H1 (cell line): ENCODE measurements at regions not wholly inside any gene's neighbourhood (a gene's known extent, or its start where the extent isn't known, plus 50 kb on each side); places are given as distances from the start of the nearest gene placed in this dataset.
A peak's percentile ranks its signal among the peaks of the same experiment; 100 is the strongest.

ENCODE experiments used
- CTCF ChIA-PET: fragments of 300-600 bp; sonication (Branson Sonifier 250); formaldehyde crosslinking; loops from one replicate; lab custom pipeline; 2021; ENCODE audit not compliant: partially characterized antibody; lab: Charles Lee
- POLR2A ChIA-PET: fragments of 300-600 bp; sonication (Branson Sonifier 250); formaldehyde crosslinking; loops from one replicate; lab custom pipeline; 2021; ENCODE audit warnings: inconsistent platforms; ENCODE audit not compliant: partially characterized antibody; lab: Charles Lee
- DNase-seq, 2 experiments: peaks; one replicate each; pipeline versions ENCODE4 v3.0.0 to v3.0.0-alpha.2; 2010 to 2022; ENCODE audit warnings: low spot score in 2 of 2, low read depth in 1 of 2, mixed read lengths in 1 of 2
- FAIRE-seq: peaks from 2 replicates; lab custom pipeline; 2011; peaks lifted over from hg19 to GRCh38; lab: Jason Lieb, UNC
- H2AFZ ChIP-seq: 2 replicates; pipeline ENCODE4 v1.8.1; 2012; ENCODE audit warnings: low read length, inconsistent platforms
- H2AK5ac ChIP-seq: 2 replicates; pipeline ENCODE4 v1.6.1; 2013; ENCODE audit warnings: low read depth, low read length
- H2BK120ac ChIP-seq: replicated peaks from 2 replicates; pipeline ENCODE3; 2013; ENCODE audit warnings: low read depth, low read length, inconsistent platforms
- H2BK12ac ChIP-seq: 2 replicates; pipeline ENCODE4 v1.6.1; 2013; ENCODE audit warnings: low read depth, low read length
- H2BK15ac ChIP-seq: 2 replicates; pipeline ENCODE4 v1.6.1; 2013; ENCODE audit warnings: low read length
- H2BK20ac ChIP-seq: 2 replicates; pipeline ENCODE4 v1.6.1; 2013; ENCODE audit warnings: low read length
- H2BK5ac ChIP-seq: 2 replicates; pipeline ENCODE4 v1.6.1; 2013; ENCODE audit warnings: low read depth, low read length
- H3K14ac ChIP-seq: 2 replicates; pipeline ENCODE4 v1.6.1; 2013; ENCODE audit warnings: inconsistent platforms; ENCODE audit not compliant: insufficient read length
- H3K18ac ChIP-seq: 2 replicates; pipeline ENCODE4 v1.6.1; 2013; ENCODE audit warnings: low read length; ENCODE audit errors: extremely low read depth
- H3K23ac ChIP-seq: 2 replicates; pipeline ENCODE4 v1.6.1; 2013; ENCODE audit warnings: inconsistent platforms; ENCODE audit not compliant: insufficient read length
- H3K23me2 ChIP-seq: 2 replicates; pipeline ENCODE4 v1.6.1; 2013; ENCODE audit warnings: low read depth, low read length
- H3K27ac ChIP-seq: 2 replicates; pipeline ENCODE4 v1.6.1; 2011; ENCODE audit warnings: low read depth, low read length, inconsistent platforms
- H3K27me3 ChIP-seq, 4 experiments: replicated peaks in 1 of 4; 1 replicate in 1 of 4; 2 replicates in 3 of 4; pipeline versions ENCODE4 v1.6.1 to v1.8.1; 2011 to 2013; ENCODE audit warnings: low read length in 3 of 4, mild to moderate bottlenecking in 3 of 4, inconsistent platforms in 2 of 4, mixed read lengths in 2 of 4, moderate library complexity in 1 of 4; ENCODE audit not compliant: control insufficient read depth in 3 of 4, insufficient read depth in 3 of 4; ENCODE audit errors: extremely low read depth in 1 of 4
- H3K36me3 ChIP-seq, 4 experiments: 2 replicates each; pipeline versions ENCODE4 v1.6.1 to v1.8.1; 2011 to 2013; ENCODE audit warnings: mild to moderate bottlenecking in 4 of 4, low read length in 3 of 4, moderate library complexity in 2 of 4, control low read depth in 1 of 4, inconsistent platforms in 1 of 4; ENCODE audit not compliant: insufficient read depth in 4 of 4, control insufficient read depth in 2 of 4
- H3K4ac ChIP-seq: replicated peaks from 2 replicates; pipeline ENCODE3; 2013; ENCODE audit warnings: low read length, low read depth, mixed read lengths, inconsistent platforms; ENCODE audit not compliant: insufficient read length
- H3K4me1 ChIP-seq, 4 experiments: replicated peaks in 1 of 4; 1 replicate in 1 of 4; 2 replicates in 3 of 4; pipeline versions ENCODE4 v1.6.1 to v1.8.1; 2011 to 2013; ENCODE audit warnings: low read length in 3 of 4, inconsistent platforms in 2 of 4, mixed read lengths in 1 of 4; ENCODE audit not compliant: insufficient read depth in 4 of 4, control insufficient read depth in 3 of 4
- H3K4me2 ChIP-seq, 2 experiments: 2 replicates each; pipeline versions ENCODE4 v1.6.1 to v1.8.1; 2011 to 2013; ENCODE audit warnings: low read depth in 2 of 2, low read length in 2 of 2, control low read depth in 1 of 2, inconsistent platforms in 1 of 2, mild to moderate bottlenecking in 1 of 2; ENCODE audit not compliant: insufficient read depth in 1 of 2
- H3K4me3 ChIP-seq, 4 experiments: fragments of 200-600, 300-600 bp in 1 of 4; sonication (generic), shearing (Covaris generic), sonication (Bioruptor Twin) in 1 of 4; 2 replicates each; pipeline versions ENCODE4 v1.5.1 to v1.8.1; 2011 to 2016; ENCODE audit warnings: low read length in 4 of 4, low read depth in 3 of 4, control low read depth in 2 of 4, inconsistent platforms in 2 of 4, mild to moderate bottlenecking in 2 of 4, mixed read lengths in 1 of 4, moderate library complexity in 1 of 4; ENCODE audit not compliant: insufficient read depth in 2 of 4; ENCODE audit errors: extremely low read depth in 1 of 4
- H3K56ac ChIP-seq: replicated peaks from 2 replicates; pipeline ENCODE3; 2013; ENCODE audit warnings: low read depth, mild to moderate bottlenecking, mixed read lengths, low read length, inconsistent platforms; ENCODE audit not compliant: insufficient read length
- H3K79me1 ChIP-seq: 2 replicates; pipeline ENCODE4 v1.6.1; 2013; ENCODE audit warnings: low read depth, low read length, control low read depth
- H3K79me2 ChIP-seq, 2 experiments: 2 replicates each; pipeline versions ENCODE4 v1.6.1 to v1.8.1; 2012 to 2013; ENCODE audit warnings: low read length in 2 of 2, mild to moderate bottlenecking in 2 of 2, inconsistent platforms in 1 of 2; ENCODE audit not compliant: insufficient read depth in 2 of 2, control insufficient read depth in 1 of 2
- H3K9ac ChIP-seq, 4 experiments: replicated peaks in 1 of 4; 1 replicate in 1 of 4; 2 replicates in 3 of 4; pipeline versions ENCODE4 v1.6.1 to v1.8.1; 2011 to 2013; ENCODE audit warnings: low read depth in 3 of 4, low read length in 3 of 4, control low read depth in 2 of 4, mild to moderate bottlenecking in 2 of 4, moderate library complexity in 2 of 4, inconsistent platforms in 1 of 4; ENCODE audit errors: extremely low read depth in 1 of 4
- H3K9me3 ChIP-seq, 2 experiments: 2 replicates each; pipeline versions ENCODE4 v1.6.1 to v1.8.1; 2012 to 2013; ENCODE audit warnings: mild to moderate bottlenecking in 2 of 2, moderate library complexity in 2 of 2, control low read depth in 1 of 2, inconsistent platforms in 1 of 2, low read depth in 1 of 2, low read length in 1 of 2, mixed read lengths in 1 of 2; ENCODE audit not compliant: insufficient read depth in 2 of 2
- H4K20me1 ChIP-seq, 2 experiments: replicated peaks in 1 of 2; 2 replicates each; pipeline versions ENCODE3 to v1.8.1; 2011 to 2013; ENCODE audit warnings: inconsistent platforms in 2 of 2, low read length in 2 of 2, mild to moderate bottlenecking in 1 of 2; ENCODE audit not compliant: insufficient read depth in 2 of 2, control insufficient read depth in 1 of 2
- H4K5ac ChIP-seq: 2 replicates; pipeline ENCODE4 v1.6.1; 2013; ENCODE audit warnings: low read length, low read depth, mixed read lengths, inconsistent platforms; ENCODE audit not compliant: insufficient read length
- H4K8ac ChIP-seq: 2 replicates; pipeline ENCODE4 v1.8.0; 2013; ENCODE audit warnings: mild to moderate bottlenecking, moderate library complexity, low read length, inconsistent platforms; ENCODE audit not compliant: insufficient read depth; ENCODE audit errors: extremely low read depth
- H4K91ac ChIP-seq: replicated peaks from 2 replicates; pipeline ENCODE3; 2013; ENCODE audit warnings: low read length, mixed read lengths, inconsistent platforms; ENCODE audit not compliant: insufficient read length
- JUN ChIP-seq: IDR thresholded peaks from 2 replicates; pipeline ENCODE4 v1.6.1; 2011; ENCODE audit warnings: low read depth, mild to moderate bottlenecking, improper control_type of control experiment, low read length
- WGBS, 2 experiments: shearing (Covaris generic) in 1 of 2; methylation state at CpG; one replicate each; pipeline versions ENCODE4 v1.1.6 to v1.1.7; 2013 to 2015; ENCODE audit warnings: low lambda C conversion rate in 2 of 2, mixed read lengths in 2 of 2, inconsistent platforms in 1 of 2, low coverage in 1 of 2, missing lambda C conversion rate in 1 of 2; ENCODE audit not compliant: insufficient replicate concordance in 2 of 2, insufficient coverage in 1 of 2, insufficient read length in 1 of 2; ENCODE audit errors: extremely low coverage in 1 of 2, missing lambda C conversion rate in 1 of 2; 5-methylcytosine and 5-hydroxymethylcytosine counted together

DNA sequence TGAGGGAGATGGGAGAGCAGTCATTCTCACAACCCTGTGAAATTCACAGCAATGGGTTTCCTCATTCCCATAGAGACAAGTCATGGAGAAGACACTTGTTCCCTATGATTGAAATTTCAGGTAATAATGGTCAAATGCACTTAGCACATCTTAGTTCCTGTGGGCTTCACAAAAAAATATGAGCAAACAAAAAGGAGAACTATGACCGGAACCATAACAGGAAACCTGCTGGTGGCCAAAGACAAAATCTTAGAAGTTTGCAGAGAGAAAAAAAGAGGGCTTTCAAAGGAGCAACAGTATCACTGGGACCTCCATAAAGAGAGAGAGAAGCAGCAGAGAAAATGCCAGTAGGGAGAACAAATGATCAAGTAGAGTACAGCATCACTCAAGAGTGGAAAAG, 138.9 kb upstream of the APCDD1 start:
- CTCF ChIA-PET, result no interaction called here
- WGBS, 2 experiments, result 60% methylated on average over 1 of the region's 1 CpG; no CpG with 5 or more reads in 1 of the 2 experiments
- no peak for DNase-seq
- no peak for TF ChIP-seq JUN

More for the DNA sequence above, 138.9 kb upstream of the APCDD1 start:
- no peak overlapping the region for H2BK15ac ChIP-seq
- POLR2A ChIA-PET, result no interaction called here
- no peaks in the 10 kb centered on the region for H3K79me2 ChIP-seq
- H3K27ac ChIP-seq, result no peak overlapping the region
- no peak for FAIRE-seq
- H2AK5ac ChIP-seq, result no peak overlapping the region
- H3K4ac ChIP-seq, result no peak overlapping the region
- no peak overlapping the region for H3K18ac ChIP-seq
- H4K91ac ChIP-seq, result no peak overlapping the region
- H2BK20ac ChIP-seq, result no peak overlapping the region
- H2BK5ac ChIP-seq, result no peak overlapping the region
- 0 out of 4 replicates have a peak, but pooled peaks cover 0 to 2% of the 10 kb centered on the region in 2 experiments for H3K9me3 ChIP-seq
- no peaks in the 10 kb centered on the region for H4K20me1 ChIP-seq
- no peak overlapping the region for H3K4me2 ChIP-seq
- no peak overlapping the region for H3K4me3 ChIP-seq
- H2BK120ac ChIP-seq, result no peak overlapping the region
- 0 out of 2 replicates have a peak overlapping the region, but pooled peaks have one; percentile 19 for H2BK12ac ChIP-seq
- H3K56ac ChIP-seq, result no peak overlapping the region
- H3K9ac ChIP-seq, result no peak overlapping the region
- H3K23ac ChIP-seq, result no peak overlapping the region
- no peaks in the 10 kb centered on the region for H3K23me2 ChIP-seq
- no peak overlapping the region for H2AFZ ChIP-seq
- H3K14ac ChIP-seq, result no peak overlapping the region
- H3K4me1 ChIP-seq, result peaks cover 6 to 8% (median 6%) of the 10 kb centered on the region in 4 experiments; a peak in 6 of 7 replicates
- H3K36me3 ChIP-seq, result no peaks in the 10 kb centered on the region
- H3K79me1 ChIP-seq, result no peaks in the 10 kb centered on the region
- no peaks in the 10 kb centered on the region; a peak in 1 of 7 replicates for H3K27me3 ChIP-seq
- H4K8ac ChIP-seq, result no peak overlapping the region
- H4K5ac ChIP-seq, result no peak overlapping the region
